Fibroblast of villous mesenchyme (primary cell): ENCODE measurements at regions not wholly inside any gene's neighbourhood (a gene's known extent, or its start where the extent isn't known, plus 50 kb on each side); places are given as distances from the start of the nearest gene placed in this dataset.

ENCODE experiments used
- DNase-seq: peaks from one replicate; pipeline ENCODE4 v3.0.0-alpha.2; 2010; ENCODE audit warnings: low read depth
- H3K4me3 ChIP-seq: 2 replicates; pipeline ENCODE4 v1.5.1; 2011; ENCODE audit warnings: low read depth, mild to moderate bottlenecking, low read length
- CTCF ChIP-seq: IDR thresholded peaks from 2 replicates; pipeline ENCODE4 v1.5.1; 2012; ENCODE audit warnings: low read depth, mild to moderate bottlenecking, low read length; ENCODE audit not compliant: insufficient read depth

DNA sequence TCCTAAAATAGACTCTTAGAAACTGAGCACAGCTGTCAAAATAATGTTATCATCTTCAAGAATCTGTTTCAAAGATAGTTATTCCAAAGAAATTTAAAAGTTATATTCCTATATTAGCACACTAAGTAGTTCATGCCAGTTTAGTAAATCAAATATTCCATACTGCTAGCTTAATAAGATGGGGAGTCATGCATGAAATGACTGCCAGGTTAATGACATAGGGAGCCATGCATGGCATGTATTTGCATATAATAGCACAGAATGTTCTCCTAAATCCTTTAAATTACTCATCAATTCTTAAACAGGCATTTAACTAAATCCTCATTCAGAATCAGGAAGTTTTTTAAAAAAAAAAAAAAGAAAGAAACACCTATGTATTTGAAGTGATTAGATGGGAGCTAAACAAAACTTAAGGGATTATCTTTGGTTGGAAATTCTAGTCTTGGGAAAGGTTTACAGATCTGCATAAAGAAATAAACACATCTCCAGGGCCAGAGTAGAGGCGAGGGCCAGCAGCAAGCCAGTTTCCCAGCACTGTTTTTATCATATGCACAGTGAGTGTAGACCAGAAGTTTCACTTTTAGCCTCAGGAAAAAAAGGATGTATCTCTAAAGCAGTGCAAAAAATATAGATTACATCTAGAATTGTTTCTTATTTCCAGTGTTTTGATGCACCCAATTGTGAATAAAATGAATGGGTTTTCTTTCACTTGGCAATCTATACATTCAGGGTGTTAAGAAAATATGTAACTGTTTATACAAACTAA lies 366.4 kb upstream of the AGTR1 start:
- TF ChIP-seq CTCF = no peak
- H3K4me3 ChIP-seq = no peak overlapping the region
- no peak for DNase-seq

DNA sequence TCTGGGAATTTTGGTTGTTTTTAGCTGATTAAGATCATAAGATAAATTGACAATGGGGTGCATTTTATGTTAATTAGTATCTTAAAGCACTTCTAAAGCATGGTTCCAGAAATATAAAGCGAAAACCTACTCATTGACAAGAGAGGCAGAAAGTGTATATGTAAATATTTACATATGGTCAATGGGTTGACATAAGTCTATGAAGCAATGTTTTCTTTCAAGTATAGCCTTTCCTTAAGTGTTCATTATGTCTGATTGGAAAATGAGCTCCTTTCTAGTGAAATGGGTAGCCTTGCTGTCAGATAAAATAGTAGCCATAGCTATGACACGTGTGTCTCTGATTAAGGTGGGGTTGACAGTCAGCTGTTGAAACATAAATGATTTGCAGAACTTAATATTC lies 365.2 kb upstream of the AGTR1 start:
- no peak for DNase-seq
- no peak for TF ChIP-seq CTCF

GRCh38 chr3:148333091-148333490 lies 364.6 kb upstream of the AGTR1 start:
- no peak for DNase-seq
- no peak for TF ChIP-seq CTCF

More for the DNA sequence above, 365.2 kb upstream of the AGTR1 start:
- no peak overlapping the region for H3K4me3 ChIP-seq

GRCh38 chr3:148335612-148336011 lies 362.1 kb upstream of the AGTR1 start:
- H3K4me3 ChIP-seq = no peak overlapping the region
- no peak for TF ChIP-seq CTCF
- no peak for DNase-seq

More at GRCh38 chr3:148333091-148333490, 364.6 kb upstream of the AGTR1 start:
- H3K4me3 ChIP-seq = no peak overlapping the region

DNA sequence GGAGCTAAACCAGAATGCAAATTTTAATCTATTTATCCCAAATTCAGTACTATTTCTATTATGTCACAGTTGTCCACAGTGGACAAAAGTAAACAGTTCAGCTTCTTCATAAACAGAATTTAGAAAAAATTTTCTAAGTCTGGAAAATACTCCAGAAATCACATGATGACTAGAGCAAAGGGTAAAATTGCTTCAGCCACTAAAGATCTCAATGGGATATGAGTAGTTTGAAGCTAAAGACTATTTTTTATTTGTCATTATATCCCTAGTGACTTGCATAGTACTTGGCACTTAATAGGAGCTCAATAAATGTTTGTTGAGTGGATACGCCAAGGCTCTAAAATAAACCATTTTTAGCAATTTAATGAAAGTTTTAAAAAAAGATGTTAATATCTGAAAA lies 354.3 kb upstream of the AGTR1 start:
- no peak for TF ChIP-seq CTCF
- H3K4me3 ChIP-seq = no peak overlapping the region
- DNase-seq = no peak

GRCh38 chr3:148344521-148344920 lies 353.2 kb upstream of the AGTR1 start:
- H3K4me3 ChIP-seq = no peak overlapping the region
- no peak for TF ChIP-seq CTCF
- DNase-seq = no peak

GRCh38 chr3:148360051-148360450 lies 337.7 kb upstream of the AGTR1 start:
- DNase-seq = no peak
- no peak overlapping the region for H3K4me3 ChIP-seq
- TF ChIP-seq CTCF = no peak
